Small intestine (tissue), 7 donors: ENCODE measurements at regions not wholly inside any gene's neighbourhood (a gene's known extent, or its start where the extent isn't known, plus 50 kb on each side); places are given as distances from the start of the nearest gene placed in this dataset.
"Not testable (repeated sequence)": the region's sequence is repeated elsewhere in the genome, so short reads cannot be mapped to it uniquely, and the experiment has no call there.

Experiments used
- DNase-seq, 2 donors: peaks; one replicate each; pipeline versions ENCODE4 v3.0.0 to v3.0.0-alpha.2; 2013
- FAIRE-seq: peaks from 2 replicates; lab custom pipeline; 2012; peaks lifted over from hg19 to GRCh38; lab: Jason Lieb, UNC
- H3K27ac ChIP-seq, 3 donors: one replicate each; pipeline ENCODE4 v1.5.1; 2013; ENCODE audit warnings: low read length in 2 of 3, mild to moderate bottlenecking in 2 of 3, control low read depth in 1 of 3, inconsistent platforms in 1 of 3, low read depth in 1 of 3, moderate library complexity in 1 of 3
- H3K27me3 ChIP-seq, 3 donors: one replicate each; pipeline ENCODE4 v1.6.1; 2013; ENCODE audit warnings: low read length in 3 of 3, inconsistent platforms in 1 of 3; ENCODE audit not compliant: control insufficient read depth in 3 of 3, insufficient read depth in 3 of 3
- H3K36me3 ChIP-seq, 3 donors: one replicate each; pipeline ENCODE4 v1.6.1; 2013; ENCODE audit warnings: low read length in 3 of 3, inconsistent platforms in 1 of 3, low read depth in 1 of 3, mild to moderate bottlenecking in 1 of 3, moderate library complexity in 1 of 3; ENCODE audit not compliant: control insufficient read depth in 3 of 3, insufficient read depth in 2 of 3
- H3K4me1 ChIP-seq, 3 donors: one replicate each; pipeline ENCODE4 v1.6.1; 2013; ENCODE audit warnings: low read length in 2 of 3, inconsistent platforms in 1 of 3, low read depth in 1 of 3, mild to moderate bottlenecking in 1 of 3, moderate library complexity in 1 of 3; ENCODE audit not compliant: control insufficient read depth in 3 of 3, insufficient read depth in 2 of 3
- H3K4me3 ChIP-seq, 3 donors: one replicate each; pipeline ENCODE4 v1.5.1; 2013; ENCODE audit warnings: low read length in 3 of 3, control low read depth in 1 of 3, inconsistent platforms in 1 of 3, low read depth in 1 of 3, mild to moderate bottlenecking in 1 of 3, moderate library complexity in 1 of 3
- H3K9me3 ChIP-seq, 2 donors: one replicate each; pipeline ENCODE4 v1.6.1; 2013; ENCODE audit warnings: low read depth in 1 of 2, low read length in 1 of 2; ENCODE audit not compliant: control insufficient read depth in 2 of 2, insufficient read depth in 1 of 2
- WGBS, 3 donors: extraction: QIAGEN DNeasy Blood & Tissue Kit; methylation state at CpG; one replicate each; pipeline ENCODE4 v1.1.7; 2013; 5-methylcytosine and 5-hydroxymethylcytosine counted together
- donor health status: healthy with polysubstance abuse.
- donor health status: control.
- donor health status: control.
- donor health status: Bipolar disorder and iron deficiency.
- donor health status: healthy.

DNA sequence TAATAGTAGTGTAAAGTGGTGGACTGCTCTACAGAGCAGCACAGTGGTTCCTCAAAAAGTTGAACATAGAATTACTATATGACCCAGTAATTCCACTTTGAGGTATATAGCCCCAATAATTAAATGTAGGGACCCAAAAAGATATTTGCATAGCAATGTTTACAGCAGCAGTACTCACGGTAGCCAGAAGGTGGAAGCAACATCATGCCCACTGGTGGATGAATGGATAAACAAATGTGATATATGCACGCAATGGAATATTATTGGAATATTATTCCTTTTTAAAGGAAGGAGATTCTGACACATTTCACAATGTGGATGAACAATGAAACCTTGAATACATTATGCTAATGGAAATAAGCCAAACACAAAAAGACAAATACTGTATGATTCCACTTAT is 121.4 kb downstream of the POTEM start:
- not testable (repeated sequence) for FAIRE-seq, H3K36me3 ChIP-seq, H3K4me1 ChIP-seq, H3K9me3 ChIP-seq, H3K27ac ChIP-seq, H3K4me3 ChIP-seq, DNase-seq, H3K27me3 ChIP-seq
- 27 to 50% methylated on average over 1 of the region's 2 CpGs; no CpG with 5 or more reads in 1 of the 3 donors for WGBS, 3 donors

DNA sequence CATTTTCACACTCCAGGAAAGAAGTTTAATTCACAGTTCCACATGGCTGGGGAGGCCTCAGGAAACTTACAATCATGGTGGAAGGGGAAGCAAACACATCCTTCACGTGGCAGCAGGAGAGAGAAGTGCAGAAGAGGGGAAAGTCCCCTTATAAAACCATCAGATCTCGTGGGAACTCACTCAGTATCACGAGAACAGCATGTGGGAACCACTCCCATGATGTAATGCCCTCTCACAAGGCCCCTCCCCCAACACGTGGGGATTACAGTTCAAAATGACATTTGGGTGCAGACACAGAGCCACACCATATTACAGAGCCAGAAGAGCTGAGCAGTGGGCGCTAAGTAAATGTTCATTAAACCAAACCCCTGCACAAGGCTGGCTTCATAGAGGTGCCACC is 126.0 kb downstream of the POTEM start:
- DNase-seq, H3K27me3 ChIP-seq: not testable (repeated sequence)
- no CpG with 5 or more reads among the region's 5 CpGs for WGBS, 3 donors

DNA sequence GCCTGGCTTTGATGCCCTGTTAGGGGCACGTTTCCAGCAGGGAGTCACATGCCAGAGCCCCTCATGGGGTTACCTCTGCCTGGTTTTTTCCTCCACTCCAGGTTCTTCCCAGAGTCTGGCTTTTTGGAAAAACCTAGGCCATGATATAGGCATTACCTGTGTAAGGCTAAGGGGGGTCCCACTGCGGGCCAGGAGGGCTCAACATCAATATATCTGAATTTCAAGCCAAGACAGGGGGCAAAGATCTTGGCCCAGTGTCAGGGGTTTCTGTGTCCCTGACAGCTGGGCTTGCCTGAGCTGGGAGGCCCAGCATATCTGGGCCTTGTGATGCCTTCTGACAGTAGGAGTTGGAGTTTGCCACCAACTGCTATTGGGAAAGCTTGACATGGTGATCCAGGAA is 127.5 kb downstream of the POTEM start:
- not testable (repeated sequence) for DNase-seq, FAIRE-seq, H3K4me3 ChIP-seq, H3K9me3 ChIP-seq, H3K36me3 ChIP-seq, H3K27me3 ChIP-seq, H3K4me1 ChIP-seq, H3K27ac ChIP-seq
- WGBS, 3 donors: 31 to 59% (median 47%) methylated on average over 1 of the region's 2 CpGs

More for the DNA sequence above, 126.0 kb downstream of the POTEM start:
- H3K4me3 ChIP-seq, H3K27ac ChIP-seq, H3K4me1 ChIP-seq, FAIRE-seq, H3K9me3 ChIP-seq, H3K36me3 ChIP-seq: not testable (repeated sequence)

DNA sequence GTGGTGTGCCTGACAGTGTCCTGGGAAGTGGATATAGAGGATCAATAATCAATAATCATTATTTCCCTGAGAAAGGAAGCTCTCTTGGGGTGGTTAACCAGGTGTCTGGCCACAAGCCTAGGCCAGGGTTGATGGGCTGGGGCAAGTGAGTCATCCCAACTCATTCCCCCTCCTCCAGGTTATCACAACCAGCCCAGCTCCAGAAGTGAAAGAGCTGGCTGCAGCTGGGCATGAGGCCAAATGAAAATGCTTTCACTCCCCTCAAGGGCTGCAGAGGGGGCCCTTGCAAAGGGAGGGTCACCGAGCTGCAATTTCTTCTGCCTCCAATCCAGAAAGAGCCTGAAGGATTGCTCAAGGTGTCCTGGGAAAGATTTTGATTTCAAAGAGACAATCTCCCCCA is 127.9 kb downstream of the POTEM start:
- not testable (repeated sequence) for H3K4me3 ChIP-seq, H3K27ac ChIP-seq, H3K36me3 ChIP-seq, H3K27me3 ChIP-seq, FAIRE-seq, DNase-seq, H3K9me3 ChIP-seq, H3K4me1 ChIP-seq
- no CpG with 5 or more reads among the region's 1 CpG for WGBS, 3 donors

DNA sequence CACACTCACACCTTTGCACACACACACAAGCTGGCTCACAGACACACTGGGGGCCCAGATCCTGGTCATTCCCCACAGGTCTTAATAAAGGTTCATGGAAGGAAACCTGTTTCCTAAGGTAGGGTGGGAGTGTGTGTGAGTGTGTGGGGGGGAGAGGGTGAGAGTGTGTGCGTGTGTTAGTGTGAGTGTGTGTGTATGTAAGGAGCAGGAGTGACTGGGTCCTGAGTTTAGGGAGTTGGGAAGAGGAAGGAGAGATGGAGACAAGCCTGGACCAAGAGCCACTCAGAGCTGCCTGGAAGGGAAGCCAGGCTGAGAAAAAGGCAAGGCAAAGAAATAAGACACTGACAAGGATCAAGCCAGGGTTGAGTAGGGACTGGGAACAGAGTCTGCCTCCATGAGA is 129.2 kb downstream of the POTEM start:
- 50 to 57% (median 51%) methylated on average over 1 of the region's 1 CpG for WGBS, 3 donors
- FAIRE-seq: not testable (repeated sequence)

GRCh38 chr14:19096876-19097275 is 129.6 kb downstream of the POTEM start:
- H3K27ac ChIP-seq, H3K4me3 ChIP-seq, H3K27me3 ChIP-seq, DNase-seq, FAIRE-seq, H3K36me3 ChIP-seq, H3K4me1 ChIP-seq, H3K9me3 ChIP-seq: not testable (repeated sequence)
- whole genome bisulfite sequencing, 3 donors: 90 to 94% (median 92%) methylated on average over 7 to 8 of the region's 8 CpGs

More for the DNA sequence above, 129.2 kb downstream of the POTEM start:
- not testable (repeated sequence) for H3K9me3 ChIP-seq, H3K27ac ChIP-seq, DNase-seq, H3K4me1 ChIP-seq, H3K4me3 ChIP-seq, H3K27me3 ChIP-seq, H3K36me3 ChIP-seq

DNA sequence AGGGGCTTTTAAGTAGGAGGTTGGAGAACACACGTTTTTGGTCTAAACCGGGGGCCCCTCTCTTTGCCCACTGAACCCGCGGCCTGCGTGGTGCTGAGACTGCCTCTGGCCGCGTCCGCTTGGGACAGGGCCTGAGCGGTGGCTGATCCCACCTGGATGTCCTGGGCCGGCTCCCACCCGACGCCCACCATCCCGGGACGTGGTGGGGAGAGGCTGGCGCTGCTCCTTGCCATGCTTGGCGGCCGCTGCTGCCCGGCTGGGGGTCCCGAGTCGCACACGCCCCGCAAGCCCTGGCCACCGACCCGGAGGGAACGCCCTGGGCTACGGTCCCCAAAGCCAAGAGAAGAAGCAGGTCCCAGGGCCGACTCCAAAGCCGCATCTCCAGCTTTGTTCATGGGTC is 130.1 kb downstream of the POTEM start:
- not testable (repeated sequence) for H3K9me3 ChIP-seq, H3K4me3 ChIP-seq, H3K27me3 ChIP-seq, H3K36me3 ChIP-seq, H3K27ac ChIP-seq, FAIRE-seq, H3K4me1 ChIP-seq, DNase-seq
- WGBS, 3 donors: 85 to 88% (median 87%) methylated on average over 26 to 28 of the region's 28 CpGs

GRCh38 chr14:19097750-19098149 is 130.5 kb downstream of the POTEM start:
- H3K36me3 ChIP-seq, H3K27me3 ChIP-seq, H3K4me1 ChIP-seq, DNase-seq, H3K4me3 ChIP-seq, H3K27ac ChIP-seq, H3K9me3 ChIP-seq, FAIRE-seq: not testable (repeated sequence)
- WGBS, 3 donors: 79 to 89% (median 88%) methylated on average over 43 to 49 of the region's 49 CpGs

- not testable (repeated sequence) for H3K36me3 ChIP-seq, H3K4me1 ChIP-seq, H3K27me3 ChIP-seq, H3K9me3 ChIP-seq, H3K27ac ChIP-seq, H3K4me3 ChIP-seq, FAIRE-seq, DNase-seq
- WGBS, 3 donors: 75 to 90% (median 75%) methylated on average over 9 to 15 of the region's 41 CpGs
These were observed 131.0 kb downstream of the POTEM start for GRCh38 chr14:19098230-19098629.
